ENCODE measurements at regions not wholly inside any gene's neighbourhood (a gene's known extent, or its start where the extent isn't known, plus 50 kb on each side); places are given as distances from the start of the nearest gene placed in this dataset.

DNA sequence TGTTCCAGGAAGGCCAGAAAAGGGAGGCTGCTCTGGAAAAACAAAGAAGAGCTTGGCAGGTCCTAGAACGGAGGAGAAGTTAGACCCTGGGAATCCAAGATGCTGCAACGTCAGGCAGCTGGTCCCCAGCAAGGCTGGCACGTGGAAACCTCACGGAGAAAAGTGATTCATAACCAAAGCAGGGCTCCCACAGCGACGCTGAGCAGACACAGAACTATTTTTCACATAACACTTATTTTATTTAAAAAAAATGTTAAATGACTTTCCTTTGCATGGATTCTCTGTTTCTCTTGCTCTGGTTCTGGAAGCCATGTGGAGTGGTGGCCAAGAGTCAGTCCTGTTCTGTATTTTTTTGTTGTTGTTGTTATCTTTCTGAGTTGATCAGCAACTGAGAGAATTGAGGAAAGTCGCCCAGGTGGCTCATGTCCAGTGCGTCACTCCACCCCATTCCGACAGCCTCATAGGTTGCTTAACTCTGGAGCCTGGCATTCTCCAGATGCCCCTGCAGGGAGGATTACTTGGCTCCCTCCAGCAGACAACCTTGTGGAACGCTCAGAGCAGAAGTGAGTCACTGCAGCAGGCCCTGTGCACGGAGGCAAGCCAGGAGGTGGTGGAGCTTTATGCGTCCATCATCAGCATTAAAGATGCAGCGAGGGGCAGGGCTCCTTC, 229.9 kb upstream of the HDAC4 start:
- no peak for DNase-seq (ENCODE audit: low read depth in 2 of 2)

DNA sequence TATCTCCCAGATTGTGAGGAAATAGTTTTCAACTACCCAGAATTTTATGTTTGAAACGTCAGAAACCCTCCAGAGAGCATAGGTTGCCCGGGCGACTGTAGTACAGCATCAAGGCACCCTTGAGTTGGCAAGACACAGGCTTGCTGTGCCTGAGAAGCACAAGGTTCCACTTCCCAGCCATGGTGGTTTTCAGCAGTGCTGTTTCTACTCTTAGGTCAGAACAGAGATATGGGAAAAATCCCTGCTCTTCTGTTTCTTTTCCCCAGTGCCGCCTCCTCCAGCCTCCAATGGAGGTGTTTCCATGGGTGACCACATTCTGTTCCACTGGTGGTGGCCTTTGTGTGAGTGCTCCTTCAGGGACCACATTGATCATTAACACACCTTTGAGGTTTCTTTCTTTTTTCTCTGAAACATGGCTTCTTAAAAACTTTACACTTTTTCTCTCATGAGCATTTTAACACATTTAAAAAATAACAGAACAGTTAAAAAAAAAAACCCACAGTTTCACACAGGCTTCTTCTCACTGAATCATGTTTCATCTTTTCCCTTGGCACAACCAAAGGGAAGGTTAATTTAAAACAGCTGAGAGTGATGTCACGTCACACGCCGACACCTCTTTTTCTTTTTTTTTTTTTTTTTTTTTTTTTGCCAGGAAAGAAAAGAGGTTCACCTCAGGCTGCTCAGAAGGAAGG, 229.3 kb upstream of the HDAC4 start:
- DNase-seq (ENCODE audit: low read depth in 2 of 2), result no peak

DNA sequence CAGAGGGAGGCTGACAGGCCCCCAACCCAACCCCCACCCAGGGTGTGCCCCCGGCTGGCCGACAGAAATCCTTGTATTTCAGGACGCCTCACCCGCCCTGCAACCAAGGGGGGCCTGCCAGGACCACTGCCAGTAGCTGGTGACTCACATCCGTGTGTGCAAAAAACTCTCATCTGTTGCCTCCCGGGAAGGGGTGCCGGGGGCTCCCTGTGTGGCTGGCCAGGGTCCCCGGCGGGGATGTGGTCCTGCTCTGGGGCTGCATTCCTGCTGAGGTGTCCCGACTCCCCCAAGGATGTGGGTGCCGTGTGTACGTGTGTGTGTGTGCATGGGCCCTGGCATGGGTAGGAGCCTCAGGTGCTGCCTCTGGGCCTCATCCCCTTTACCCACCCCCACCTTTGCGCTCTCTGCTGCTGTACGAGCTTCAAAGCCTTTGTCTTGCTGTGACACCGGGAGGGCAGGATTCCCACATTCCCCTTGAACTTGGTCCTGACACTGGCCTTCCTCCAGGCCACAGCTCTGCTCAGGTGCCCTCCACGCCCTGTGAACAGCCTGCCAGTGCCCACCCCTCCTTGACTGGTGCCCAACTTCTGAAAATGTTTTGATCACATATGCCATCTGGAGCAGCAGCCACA, 226.3 kb upstream of the HDAC4 start:
- no peak for DNase-seq (ENCODE audit: low read depth in 2 of 2)

DNA sequence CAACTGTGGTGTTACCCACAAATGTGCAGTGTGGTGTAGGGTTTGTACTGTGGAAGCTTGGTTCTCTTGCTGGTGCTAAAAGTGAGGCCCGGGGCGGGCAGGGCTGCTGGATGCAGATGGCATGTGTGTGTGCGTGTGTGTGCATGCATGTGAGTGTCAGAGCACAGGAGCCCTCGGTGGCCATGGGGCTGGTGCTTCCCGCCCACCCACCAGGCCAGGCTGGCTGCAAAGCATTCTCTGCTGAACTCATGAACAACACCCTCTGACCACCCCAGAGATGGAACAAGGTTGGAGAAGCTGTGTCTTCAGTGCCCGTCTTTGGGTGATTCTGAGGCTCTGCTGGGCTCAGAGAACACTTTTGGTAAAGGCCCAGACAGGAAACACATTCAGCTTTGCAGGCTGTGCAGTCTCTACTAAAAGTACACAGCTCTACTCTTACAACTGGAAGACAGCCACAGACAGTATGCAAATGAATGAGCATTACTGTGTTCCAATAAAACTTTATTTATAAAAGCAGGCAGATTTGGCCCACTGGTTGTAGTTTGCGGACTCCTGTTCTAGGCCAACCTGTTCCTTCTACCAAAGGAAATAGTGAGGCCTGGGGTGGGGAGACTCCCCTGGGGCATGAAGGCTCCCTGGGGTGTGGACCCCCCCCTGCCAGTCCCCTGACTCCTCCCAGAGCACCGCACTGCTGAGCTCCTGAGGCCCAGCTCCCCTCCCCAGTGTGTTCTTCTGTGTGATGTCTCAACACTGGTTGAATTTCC, 225.3 kb upstream of the HDAC4 start:
- no peak for DNase-seq (ENCODE audit: low read depth in 2 of 2)

DNA sequence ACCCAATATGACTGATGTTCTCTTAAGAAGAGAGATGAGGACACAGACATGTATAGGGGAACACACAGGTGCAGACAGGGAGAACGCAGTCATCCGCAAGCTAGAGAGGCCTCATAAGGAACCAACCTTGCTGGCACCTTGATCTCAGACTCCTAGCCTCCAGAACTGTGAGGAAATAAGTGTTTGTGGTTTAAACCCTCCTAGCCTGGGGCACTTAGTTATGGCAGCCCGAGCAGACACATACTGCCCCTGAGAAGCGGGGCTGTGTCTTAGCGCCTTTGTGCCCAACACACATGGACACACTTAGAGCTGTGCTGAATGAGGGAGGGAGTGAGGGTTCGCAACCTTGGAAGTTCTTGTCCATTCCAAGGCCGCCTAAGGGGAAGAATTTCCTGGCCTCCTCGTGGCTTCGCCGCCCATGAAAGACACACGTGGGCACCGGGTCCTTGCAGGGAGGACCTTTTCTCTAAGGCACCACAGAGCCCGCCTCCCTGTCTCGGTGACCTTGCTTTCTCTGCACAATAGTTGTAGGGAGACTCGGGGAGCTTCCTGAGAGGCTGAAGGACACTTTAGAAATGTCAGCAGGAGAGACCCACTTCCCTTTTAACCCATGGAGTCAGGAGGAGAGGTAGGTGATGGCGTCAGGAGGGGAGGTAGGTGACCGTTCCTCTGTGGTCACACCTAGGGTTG, 224.5 kb upstream of the HDAC4 start:
- no peak for DNase-seq (ENCODE audit: low read depth in 2 of 2)

DNA sequence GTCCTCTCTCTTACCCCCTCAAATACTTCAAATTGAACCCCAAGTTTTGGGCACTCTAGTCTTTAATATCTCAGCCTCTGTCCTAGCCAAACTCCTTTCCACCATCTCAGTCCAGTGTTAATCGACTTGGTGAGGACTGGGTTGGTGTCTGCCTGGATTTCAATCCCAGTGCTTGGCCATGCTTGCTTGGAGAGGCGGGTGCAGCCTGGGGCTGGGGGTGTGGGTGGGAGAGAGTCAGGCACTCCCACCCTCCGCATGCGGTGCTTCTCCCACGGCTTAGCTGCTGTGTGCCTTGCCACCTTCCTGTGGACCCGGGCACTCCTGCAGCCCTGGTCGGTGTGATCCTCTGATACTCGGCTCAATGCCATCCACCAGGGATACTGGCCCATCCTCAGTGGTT, 220.8 kb upstream of the HDAC4 start:
- DNase-seq (ENCODE audit: low read depth in 2 of 2), result no peak

DNA sequence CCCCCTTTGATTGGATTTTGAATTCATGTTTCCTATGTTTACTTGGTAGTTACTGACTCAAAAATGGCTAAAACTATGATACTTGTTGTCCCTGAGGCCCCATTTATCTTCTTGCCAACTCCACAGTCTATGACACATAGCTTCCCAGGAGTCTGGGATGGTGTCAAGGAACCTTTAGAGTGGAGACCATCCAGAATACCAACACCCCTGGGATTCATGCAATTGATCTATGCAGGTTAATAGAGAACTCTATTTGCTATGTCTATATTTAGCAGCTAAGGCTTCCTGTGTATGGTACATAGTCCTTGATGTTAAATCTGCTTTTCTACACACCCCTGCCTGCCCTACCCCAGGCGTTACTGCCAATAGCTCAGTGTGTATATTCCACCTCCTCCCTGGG, 218.5 kb upstream of the HDAC4 start:
- DNase-seq (ENCODE audit: low read depth in 2 of 2), result no peak

DNA sequence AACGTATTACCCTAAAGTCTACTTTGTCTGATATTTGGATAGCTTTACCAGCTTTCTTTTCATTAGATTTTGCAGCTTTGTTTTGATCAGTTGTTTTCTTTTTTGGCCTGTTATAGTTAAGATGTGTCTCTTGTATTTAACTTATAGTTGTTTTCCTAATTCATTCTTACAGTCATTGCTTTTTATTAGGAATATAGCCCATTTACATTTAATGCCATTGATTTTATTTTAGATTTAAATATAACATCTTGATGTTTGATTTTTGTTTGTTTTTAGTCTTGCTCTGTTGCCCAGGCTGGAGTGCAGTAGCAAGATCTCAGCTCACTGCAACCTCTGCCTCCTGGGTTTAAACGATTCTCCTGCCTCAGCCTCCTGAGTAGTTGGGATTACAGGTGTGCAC, 215.9 kb upstream of the HDAC4 start:
- no peak for DNase-seq (ENCODE audit: low read depth in 2 of 2)

DNA sequence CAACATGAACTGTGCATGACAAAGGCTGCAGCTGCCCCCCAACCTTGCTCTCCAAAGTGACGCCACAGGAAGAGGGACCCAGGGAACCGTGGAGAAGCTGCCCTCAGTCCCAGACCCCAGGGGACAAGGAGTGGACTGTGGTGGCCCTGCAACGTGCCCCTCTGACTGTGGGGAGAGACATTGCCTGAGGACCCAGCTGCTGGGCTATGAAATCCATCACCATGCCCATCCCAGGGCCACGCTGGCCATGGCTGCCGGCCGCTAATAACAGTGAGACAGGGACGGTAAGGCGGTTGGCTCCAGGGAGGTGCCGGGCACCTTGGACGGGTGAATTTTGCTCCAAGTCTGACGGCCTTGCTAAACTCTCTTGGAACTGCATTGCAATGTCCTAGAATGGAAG, 211.3 kb upstream of the HDAC4 start:
- DNase-seq (ENCODE audit: low read depth in 2 of 2), result no peak

DNA sequence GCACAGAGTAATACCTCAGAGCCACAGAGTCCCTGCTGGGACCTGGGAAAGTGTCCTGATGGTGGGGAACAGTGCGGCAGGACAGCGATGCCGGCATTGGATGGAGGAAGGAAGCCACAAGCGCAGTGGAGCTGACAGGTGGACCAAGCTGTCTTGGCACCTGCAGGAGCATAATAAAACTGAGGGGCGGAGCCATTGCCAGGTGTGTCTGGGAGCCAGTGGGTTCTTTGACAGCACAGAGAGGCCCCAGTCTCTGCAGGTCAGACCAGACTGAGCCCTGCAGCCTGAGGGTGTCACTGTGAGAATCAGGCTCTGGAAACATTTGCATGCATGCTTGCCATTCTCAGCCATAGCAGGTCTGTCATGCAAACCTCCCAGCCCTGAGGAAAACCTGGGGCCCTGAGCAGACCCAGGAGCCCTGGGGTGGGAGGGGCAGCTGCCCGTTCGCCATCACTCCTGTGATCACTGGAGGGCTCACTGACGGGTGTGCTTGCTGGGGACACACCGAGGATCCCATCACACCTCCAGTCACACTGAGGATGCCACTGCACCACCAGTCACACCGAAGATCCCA, 210.5 kb upstream of the HDAC4 start:
- no peak for DNase-seq (ENCODE audit: low read depth in 2 of 2)

DNA sequence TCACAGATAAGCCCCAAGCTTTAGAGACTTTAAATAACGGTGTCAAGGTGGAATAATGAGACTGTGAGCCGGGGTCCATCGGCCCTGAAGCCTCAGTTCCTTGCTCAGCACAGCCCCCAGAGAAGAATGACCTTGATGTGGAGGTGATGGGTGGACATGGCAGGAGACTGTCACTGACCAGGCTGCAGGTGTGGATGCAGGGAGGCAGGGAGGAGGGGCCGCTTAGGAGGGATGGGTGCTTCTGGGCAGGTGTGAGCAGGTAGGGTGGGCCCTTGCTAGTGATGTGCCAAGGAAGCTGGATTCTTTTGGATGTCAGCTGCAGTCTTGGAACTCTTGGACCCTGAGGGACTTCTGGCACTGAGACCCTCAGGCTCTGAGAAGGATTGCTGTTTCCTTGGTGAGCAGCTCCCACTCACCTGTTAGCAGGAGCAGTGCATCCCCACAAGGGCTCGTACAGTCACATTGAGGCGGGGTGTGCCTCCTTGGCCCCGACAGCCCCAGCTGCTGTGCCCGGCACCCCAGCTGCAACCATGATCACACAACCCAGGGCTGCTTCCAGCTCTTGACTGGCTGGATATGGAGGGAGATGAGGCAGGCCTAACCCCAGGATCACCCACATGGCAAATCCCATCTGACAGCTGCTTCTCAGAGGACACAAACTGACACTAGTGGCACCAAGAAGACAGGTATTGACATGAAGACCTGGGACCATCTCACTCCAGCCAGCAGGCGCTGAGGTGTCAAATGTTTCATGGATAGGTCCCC, 209.8 kb upstream of the HDAC4 start:
- no peak for DNase-seq (ENCODE audit: low read depth in 2 of 2)

DNA sequence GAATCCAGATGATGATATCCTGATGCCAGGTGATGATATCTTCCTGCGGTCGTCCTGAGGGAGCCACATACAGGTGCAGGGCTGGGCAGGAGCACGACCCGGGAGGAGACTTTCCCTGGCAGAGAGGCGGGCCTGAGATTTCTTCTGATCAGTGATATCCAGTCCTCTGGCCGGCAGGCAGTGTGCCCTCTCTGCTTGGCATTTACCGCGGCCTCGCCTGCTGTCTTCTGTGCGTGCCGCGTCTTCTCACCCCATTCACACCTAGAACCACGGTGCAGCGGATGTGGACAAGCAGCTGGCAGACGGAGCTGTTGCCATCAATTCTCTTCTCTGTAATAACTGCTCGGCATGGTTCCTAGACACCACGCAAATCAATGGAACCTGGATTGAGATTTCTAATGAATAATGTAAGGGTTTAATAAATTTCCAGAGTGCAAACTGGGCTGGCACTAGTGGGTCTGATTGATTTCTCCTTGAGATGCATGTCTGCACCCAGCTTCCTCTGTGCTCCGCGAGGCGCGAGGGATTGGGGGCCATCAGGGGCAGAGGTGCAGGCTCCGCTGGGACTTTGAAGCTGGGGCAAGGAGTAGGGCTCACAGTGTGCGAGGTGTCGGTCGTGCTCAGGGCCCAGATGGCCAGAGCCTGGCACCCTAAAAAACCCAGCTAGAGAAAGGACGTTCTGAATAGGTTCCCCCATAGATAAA, 208.9 kb upstream of the HDAC4 start:
- DNase-seq (ENCODE audit: low read depth in 2 of 2), result no peak

DNA sequence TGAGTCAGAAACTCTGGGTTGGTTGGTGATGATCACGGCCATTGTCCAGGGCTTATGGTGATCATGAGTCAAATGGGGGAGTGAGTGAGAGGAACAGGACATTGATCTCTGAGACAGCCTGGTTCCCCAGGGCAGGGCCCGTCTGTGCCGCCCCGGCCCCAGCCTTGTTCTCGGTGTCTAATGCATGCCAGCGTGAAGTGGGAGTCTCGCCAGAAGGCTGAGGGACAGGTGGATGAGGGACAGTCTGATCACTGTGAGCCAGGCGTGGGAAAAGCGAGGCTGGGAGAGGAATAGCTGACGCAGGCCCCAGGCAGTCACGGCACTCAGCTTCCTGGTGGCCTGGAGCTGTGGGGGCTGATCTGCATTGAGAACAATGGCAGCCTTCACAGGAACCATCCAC, 208.3 kb upstream of the HDAC4 start:
- DNase-seq (ENCODE audit: low read depth in 2 of 2), result no peak

DNA sequence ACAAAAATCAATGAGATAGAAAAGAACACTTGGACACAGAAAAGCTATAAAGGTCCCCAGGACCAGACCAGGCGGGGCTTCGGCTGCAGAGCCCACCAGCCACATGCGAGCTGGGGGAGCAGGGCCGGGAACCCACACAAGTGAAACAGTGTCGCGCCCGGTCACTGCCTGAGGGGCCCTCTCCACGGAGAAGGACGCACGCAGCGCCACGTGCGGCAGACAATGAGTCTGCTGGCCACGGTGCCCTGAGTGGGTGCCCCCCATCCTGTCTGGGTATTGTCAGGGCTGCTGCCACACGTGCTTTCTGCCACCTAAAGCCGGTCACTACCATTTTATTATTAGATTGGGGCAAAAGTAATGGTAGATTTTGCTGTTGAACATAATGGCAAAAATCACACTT, 207.9 kb upstream of the HDAC4 start:
- DNase-seq (ENCODE audit: low read depth in 2 of 2), result no peak

DNA sequence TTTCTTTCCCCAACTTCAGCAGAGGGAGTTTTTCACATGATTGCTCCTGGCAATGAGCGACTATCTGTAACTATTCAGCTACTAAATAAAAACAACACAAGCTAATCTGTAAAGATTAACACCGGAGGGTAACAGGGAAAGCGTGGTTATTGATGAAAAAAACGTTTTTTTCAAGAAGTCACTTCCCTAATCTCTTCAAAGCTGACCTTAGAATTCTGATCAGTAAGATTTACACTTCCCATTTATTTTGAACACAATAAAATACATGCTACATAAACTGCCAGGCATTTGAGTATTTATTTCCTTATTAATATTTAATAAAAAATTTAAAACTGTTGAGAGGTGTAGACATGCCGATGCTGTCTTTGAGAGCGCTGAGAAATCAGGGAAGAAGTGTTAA, 207.4 kb upstream of the HDAC4 start:
- no peak for DNase-seq (ENCODE audit: low read depth in 2 of 2)

DNA sequence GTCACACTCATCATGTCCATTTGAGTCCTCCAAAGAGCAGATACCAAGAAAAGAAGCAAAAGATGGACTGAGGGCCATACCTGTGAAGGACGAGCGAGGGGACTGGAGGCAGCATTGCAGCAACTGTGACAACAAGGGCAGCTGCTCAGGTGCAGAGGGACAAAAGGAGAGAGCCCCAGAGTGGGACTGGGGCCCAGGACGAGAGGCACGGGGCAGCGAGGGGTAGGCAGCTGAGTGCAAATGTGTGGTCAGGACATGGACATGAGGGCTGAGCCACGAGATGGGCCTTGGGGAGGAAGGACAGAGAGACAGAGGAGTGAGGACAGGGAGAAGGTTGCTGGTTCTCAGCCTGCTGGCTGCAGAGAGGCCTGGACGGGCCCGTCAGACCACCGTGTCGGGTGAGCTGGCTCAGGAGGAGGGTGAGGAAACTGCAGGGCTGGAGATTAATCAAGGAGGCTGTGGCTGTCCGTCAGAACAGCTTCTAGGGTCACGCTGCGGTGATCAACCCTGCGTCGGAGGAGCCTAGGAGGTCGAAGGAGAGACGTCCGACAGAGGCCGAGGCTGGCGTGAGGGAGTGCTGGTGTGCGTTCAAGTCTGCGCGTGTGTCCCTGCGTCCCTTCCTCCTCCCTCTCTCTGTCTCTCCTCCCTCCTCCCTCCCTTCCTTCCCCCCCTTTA, 206.8 kb upstream of the HDAC4 start:
- DNase-seq (ENCODE audit: low read depth in 2 of 2), result no peak

DNA sequence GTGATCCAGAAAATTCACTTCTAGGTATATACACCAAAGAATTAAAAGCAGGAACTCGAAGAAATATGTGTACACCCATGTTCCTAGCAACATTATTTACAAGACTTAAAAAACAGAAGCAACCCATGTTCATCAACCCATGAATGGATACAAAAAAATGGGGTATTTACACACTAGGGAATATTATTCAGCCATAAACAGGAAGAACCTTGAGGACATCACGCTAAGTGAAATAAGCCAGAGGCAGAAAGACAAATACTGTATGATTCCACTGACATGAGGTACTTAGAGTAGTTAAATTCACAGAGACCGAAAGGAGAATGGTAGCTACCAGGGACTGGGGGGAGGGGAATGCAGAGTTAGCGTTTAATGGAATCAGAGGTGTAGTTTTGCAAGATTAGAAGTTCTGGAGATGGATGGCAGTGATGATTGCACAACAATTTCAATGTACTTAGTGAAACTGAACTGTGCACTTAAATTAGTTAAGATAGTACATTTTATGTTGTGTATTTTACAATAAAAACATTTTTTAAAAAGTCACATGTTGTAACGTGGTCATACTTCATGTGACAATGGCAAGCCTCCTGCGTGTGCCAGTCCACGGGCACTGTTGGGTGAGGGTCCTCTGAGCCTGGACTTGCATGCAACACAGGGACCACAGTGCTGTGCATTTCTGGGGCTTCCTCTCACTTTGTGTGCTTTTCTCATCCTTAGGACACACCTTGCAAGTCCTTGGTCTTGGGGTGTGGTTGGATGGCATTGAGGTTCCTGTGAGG, 206.1 kb upstream of the HDAC4 start:
- no peak for DNase-seq (ENCODE audit: low read depth in 2 of 2)

DNA sequence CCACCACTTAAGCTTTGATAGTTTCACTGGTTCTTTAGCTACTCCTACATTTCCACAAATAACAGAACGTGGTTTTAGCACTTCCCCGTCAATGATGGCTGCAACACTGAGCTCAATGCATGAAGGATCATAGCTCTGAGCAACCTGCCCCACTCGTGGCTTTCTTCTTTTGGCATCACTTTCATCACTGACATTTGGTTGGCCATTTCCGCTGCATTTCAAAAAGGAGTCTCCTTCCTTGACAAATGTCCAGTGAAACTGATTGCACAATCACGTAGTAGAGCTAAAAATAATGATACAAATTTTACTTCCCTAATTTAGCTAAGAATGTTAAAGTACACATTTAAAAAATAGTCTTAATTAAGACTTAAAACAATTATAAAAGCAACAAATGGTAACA, 205.2 kb upstream of the HDAC4 start:
- DNase-seq (ENCODE audit: low read depth in 2 of 2), result no peak

DNA sequence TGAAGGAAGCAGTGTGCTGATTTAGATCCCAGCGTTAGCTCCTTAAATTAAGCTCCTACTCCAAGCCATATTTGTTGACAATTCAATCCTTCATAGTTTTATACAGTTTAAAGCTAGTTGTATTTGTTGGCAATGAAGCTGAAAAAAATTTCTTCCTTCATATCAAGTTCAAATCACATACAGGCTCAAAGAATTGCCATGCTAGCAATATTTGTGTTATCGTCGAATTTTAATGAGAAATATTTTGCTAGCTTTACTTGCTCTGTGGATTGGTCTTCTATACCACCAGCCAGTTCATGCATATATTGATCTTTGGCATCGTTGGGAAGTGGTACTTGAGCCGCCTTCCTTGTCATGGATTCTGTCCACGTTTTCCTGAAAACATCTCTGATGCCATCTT, 204.6 kb upstream of the HDAC4 start:
- DNase-seq (ENCODE audit: low read depth in 2 of 2), result no peak
